ENCODE measurements at regions not wholly inside any gene's neighbourhood (a gene's known extent, or its start where the extent isn't known, plus 50 kb on each side); places are given as distances from the start of the nearest gene placed in this dataset.
"Not testable (repeated sequence)": the region's sequence is repeated elsewhere in the genome, so short reads cannot be mapped to it uniquely, and the experiment has no call there.

DNA sequence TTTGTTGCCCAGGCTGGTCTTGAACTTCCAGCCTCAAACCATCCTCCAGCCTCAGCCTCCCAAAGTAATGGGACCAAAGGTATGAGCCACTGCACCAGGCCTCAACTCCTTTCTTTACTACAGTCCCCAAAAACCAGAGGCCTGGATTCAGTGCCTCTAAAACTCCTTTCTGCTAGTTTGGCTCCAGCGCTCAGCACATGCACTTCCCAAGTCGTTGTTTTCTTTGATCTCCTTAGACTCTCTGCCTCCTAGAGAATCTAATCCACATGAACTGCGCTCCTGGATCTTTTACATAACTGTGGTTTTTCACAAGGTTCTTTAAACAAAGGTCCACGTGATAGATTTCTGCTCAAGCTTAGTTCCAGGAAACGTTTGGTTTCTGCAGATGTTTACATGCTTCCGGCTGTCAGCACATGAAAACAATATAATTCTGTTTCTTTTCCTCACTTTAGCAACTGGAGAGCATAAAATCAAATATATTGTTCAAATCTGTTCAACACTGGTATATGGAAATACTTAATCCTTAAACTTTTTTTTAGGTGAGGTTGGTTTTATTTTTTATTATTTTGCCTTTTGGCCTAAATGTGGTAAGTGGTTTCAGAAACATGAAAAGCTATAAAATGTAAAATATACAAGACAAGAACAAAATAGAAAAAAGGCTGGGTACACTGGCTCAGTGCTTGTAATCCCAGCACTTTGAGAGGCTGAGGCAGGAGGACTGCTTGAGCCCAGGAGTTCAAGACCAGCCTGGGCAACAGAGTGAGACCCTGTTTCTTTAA lies 270.5 kb upstream of the MKLN1 start:
- peak in 1 of 5 donors; percentile 76 for DNase-seq

DNA sequence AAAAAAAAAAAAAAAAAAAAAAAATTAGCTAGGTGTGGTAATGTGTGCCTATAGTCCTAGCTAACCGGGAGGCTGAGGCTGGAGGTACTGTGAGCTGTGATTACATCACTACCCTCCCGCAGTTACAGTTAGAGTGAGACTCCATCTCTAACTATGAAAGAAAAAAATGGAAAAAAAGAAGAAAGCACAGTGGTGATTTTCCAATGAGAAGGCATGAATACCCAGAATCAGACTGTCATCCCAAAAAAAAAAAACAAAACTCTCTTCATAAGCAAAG lies 269.9 kb upstream of the MKLN1 start:
- peak in 2 of 5 donors; percentile 39 to 75 for DNase-seq

DNA sequence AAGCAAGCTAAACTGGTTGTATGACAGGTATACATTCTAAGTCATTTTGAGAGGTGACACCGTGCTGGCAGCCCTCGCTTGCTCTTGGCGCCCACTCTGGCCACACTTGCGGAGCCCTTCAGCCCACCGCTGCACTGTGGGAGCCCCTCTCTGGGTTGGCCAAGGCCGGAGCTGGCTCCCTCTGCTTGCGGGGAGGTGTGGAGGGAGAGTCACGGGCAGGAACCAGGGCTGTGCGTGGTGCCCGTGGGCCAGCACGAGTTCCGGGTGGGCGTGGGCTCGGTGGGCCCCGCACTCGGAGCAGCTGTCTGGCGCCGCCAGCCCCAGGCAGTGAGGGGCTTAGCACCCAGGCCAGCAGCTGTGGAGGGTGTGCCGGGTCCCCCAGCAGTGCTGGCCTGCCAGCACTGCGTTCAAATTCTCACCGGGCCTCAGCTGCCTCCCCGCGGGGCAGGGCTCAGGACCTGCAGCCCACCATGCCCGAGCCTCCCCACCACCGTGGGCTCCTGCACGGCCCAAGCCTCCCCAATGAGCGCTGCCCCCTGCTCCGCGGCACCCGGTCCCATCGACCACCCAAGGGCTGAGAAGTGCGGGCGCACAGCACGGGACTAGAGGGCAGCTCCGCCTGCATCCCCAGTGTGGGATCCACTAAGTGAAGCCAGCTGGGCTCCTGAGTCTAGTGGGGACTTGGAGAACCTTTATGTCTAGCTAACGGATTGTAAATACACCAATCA lies 269.0 kb upstream of the MKLN1 start:
- not testable (repeated sequence) for DNase-seq

DNA sequence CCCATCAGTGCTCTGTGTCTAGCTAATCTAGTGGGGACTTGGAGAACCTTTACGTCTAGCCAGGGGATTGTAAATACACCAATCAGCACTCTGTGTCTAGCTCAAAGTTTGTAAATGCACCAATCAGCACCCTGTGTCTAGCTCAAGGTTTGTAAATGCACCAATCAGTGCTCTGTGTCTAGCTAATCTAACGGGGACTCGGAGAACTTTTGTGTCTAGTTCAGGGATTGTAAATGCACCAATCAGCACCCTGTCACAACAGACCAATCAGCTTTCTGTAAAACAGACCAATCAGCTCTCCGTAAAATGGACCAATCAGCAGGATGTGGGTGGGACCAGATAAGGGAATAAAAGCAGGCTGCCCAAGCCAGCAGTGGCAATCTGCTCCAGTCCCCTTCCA lies 268.3 kb upstream of the MKLN1 start:
- DNase-seq, result not testable (repeated sequence)

DNA sequence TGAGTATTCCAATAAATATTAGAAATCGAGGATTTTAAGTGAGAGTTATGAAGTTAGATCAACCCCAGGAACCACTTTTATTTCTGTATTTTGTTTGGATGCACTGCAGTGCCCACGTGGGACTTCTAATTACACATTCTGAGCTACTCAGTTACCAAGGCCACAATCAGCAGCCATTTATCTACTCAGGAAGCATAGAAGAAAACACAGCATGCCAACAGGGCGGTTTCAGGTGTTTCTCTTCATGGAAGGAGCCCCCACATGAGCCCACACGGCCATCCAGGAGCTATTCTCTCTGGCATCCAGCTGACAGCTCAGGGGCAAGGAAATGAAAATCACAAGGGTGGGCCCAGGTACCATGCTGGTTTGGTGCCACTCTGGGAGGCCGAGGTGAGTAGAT lies 266.5 kb upstream of the MKLN1 start:
- peak in 1 of 5 donors; percentile 45 for DNase-seq

DNA sequence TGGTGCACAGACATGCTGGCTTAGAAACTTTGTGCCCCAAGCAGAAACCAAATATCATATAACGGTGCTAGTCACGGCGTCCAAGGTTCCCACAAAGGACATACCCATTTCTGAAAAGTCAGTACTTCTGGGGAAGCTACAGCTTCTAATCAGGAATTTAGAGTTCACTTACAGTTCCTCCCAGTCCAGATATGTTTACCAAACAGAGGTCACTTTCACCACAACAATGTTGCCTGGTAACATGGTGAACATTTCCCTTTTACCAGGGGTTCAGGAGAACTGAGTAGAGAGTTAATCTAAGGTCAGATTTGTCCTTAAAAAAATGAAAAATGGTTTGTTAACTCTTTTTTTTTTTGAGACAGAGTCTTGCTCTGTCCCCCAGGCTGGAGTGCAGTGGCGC lies 265.9 kb upstream of the MKLN1 start:
- no peak for DNase-seq

DNA sequence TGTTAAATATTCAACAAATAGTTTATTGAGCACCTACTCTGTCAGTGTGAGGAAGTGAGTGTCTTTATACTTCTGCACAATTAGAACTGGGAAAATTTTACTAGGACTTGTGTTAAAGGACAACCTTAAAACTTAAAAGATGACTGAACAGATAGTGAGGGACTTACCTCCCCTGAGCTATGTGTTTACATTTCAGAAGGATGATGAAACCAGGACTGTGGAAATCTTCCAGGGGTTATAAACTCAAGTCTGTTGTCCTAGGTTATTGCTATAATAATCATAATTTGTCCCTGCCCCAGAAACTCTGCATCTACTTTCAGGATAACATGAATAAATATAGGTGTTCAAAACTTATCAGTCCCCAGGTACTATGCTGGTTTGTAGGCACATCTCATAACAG lies 261.0 kb upstream of the MKLN1 start:
- no peak for DNase-seq

DNA sequence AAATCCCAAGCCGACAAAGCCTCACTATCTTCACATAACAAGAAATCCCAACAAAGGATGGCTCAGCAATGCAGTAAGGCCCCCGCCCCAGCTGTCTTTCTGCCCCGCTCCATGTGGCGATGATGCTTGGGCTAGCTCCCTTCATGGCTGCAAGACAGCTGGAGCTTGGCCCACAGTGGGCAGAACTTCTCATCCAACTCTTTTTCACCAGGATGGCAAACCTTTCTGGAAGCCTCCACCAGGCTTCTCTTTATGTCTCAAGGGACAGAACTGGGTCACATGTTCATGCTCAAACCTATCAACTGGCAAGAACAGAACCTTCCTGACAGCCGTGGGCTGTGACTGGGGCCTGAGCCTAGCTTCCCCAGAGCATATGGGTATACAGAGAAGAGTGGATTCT lies 260.5 kb upstream of the MKLN1 start:
- DNase-seq, result no peak

DNA sequence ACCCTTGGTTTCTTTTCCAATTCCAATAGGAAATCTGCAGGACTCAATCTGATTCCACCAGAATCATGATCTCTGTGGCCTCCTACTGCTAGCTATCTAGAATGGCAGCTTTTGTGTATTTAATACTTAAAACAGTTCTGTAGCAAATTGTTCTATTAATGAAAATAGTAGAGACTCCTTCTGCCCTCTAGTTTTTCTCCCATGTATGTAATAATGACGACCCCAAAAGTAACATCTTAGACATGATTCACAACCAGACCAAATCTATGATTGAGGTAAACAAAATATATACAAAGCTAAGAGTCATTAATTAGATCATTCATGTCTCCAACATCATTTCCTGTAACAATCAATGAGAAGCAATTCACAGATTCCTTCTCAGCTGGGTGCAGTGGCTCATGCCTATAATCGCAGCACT lies 259.1 kb upstream of the MKLN1 start:
- DNase-seq, result no peak

DNA sequence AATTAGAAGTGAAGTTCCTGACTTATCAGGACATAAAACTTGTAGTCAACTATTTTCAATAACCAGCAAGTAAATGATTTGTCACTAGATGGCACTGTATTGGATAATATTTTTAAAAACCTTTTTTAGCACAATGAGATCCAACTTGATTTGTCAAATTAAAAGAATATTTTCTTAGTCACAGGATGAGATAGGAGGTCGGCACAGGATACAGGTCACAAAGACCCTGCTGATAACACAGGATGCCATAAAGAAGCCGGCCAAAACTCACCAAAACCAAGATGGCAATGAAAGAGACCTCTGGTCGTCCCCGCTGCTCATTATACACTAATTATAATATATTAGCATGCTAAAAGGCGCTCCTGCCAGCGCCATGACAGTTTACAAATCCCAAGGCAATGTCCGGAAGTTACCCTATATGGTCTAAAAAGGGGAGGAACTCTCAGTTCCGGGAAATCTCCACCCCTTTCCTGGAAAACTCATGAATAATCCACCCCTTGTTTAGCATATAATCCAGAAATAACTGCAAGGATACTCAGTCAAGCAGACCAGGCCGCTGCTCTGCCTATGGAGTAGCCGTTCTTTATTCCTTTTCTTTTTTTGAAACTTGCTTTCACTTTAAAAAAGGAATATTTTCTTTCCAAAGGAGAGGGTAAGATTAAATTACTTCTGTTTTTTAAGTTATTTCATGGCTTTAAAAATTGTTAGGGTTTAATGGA lies 255.7 kb upstream of the MKLN1 start:
- peak in 1 of 5 donors; percentile 27 for DNase-seq

DNA sequence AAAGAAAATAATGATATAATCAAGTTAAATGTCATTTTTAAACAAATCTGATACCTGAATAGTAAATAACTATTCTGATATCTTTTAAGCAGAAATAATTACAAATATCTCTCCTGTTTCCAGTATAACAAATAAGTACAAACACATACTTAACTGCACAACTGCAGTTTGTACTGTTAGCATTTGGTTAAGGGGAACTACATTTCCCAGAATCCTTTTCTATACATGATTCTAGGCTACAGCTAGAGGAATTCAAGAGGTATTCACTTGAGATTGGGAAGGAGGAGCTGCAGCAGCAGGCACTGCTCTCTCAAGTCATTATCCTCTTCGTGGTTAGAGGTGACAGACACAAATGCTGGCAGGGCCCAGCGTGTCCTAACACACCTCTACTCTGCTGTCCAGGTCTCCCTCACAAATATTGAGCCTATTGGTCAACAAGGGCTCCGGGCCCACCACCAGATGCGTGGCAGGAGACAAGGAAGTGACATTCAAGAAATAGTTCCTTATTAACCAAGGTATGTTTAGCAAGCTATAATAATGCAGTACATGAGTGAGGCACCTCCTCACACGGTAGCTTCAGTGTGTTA lies 255.1 kb upstream of the MKLN1 start:
- DNase-seq, result peak in 1 of 5 donors; percentile 10

DNA sequence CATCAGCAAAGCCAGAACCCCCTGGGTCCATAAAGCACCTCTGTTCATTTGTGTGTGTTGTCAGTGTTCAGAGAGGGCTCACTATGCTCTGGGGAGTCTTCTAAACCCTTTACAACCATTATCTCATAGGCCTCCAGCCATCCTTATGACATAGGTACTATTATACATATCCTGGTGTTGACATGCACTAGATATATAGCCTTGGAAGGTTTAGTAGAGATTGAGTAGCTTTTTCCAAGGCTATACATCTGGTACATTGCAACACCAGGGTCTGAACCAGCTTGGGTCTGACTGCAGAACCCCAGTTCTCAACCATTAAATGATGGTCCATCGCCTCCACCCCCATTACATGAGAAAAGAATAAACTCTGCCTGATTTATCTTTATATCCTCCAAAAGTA lies 253.6 kb upstream of the MKLN1 start:
- no peak for DNase-seq

DNA sequence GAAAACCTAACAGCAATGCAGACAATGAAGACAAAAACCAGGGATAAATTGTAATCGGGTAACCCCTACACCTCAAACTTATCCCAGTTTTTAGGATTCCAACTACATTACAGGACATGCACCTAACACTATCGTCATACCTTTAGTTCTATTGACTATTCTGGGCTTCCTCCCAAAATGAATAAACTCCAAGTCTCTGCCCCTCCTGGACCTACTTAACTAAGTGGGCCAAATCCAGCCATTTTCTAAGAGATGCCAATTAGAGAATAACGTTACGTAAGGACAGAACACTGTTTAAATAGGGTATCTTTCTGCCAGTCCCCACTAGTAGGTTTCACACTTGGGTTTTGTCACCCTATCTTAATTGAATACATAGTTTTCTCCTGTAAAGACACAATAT lies 253.1 kb upstream of the MKLN1 start:
- DNase-seq, result no peak

DNA sequence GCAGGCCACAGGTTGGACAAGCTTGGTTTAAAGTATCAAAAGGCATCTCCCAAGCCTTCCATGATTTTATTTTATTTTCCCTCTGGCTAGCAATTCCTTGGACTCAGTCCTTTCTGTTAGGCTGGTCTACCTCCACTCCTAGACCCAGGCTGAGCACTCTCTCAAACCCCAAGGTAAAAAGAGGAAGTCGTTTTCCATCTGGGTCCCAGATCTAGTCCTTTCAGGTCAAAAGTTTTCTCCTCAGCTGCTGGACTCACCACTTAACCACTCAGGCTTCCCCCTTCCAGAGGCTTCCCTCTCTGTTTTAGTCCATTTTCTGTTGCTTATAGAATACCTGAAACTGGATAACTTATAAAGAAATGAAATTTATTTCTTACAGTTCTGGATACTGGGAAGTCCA lies 252.3 kb upstream of the MKLN1 start:
- no peak for DNase-seq

DNA sequence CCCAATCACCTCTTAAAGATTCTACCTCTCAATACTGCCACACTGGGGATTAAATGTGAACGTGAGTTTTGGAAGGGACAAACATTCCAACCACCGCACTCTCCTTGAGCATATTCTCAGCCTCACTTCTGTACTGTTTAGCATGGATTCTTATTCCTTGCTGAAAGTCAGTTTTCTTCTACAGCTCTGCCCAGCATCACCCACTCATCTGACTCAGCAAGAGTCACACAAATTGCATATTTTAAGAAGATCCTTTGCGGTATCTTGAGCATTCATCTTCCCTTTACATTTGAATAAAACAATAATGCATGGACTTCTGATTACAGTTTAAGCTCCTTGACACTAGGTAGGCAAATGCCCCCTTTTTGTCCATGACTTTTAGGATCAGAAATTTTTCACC lies 251.6 kb upstream of the MKLN1 start:
- DNase-seq, result no peak

DNA sequence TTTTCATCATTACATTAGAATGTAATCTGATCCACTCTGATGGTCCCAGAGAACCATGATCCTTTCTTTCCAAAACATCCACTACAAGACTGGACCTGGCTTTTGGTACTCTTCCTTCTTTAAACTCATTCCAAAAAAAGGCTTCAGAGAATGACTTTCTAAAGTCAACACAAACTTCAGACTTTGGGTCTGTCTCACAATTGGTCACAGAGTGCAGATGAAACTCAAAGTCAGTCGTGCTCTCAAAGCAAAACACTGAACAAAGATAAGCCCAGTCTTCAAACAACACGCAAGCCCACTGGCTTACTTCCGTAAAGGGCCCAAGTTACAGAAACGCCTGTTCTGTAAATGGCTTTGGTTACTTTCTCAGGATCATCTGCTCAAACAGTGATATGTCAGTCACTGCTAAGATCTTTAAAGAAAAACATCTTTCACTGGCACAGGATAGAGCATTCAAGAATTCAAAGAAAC lies 250.9 kb upstream of the MKLN1 start:
- DNase-seq, result no peak

DNA sequence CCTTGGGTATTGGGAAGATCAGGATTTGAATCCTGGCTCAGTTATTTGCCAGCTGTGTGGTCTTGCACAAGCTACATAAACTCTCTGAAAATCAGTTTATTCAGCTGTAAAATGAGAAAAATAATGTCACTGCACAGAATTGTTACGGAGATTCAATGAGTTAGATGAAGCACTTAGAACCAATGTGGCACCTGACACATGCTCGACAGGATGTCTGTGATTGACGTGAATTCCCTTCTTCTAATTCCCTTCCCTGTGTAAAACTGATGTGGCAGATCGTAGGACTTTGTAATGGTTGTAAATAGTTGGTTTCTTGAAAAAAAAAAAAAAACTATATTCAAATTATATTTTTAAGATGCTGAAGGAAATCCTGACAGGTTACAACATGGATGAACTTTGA lies 249.9 kb upstream of the MKLN1 start:
- no peak for DNase-seq

DNA sequence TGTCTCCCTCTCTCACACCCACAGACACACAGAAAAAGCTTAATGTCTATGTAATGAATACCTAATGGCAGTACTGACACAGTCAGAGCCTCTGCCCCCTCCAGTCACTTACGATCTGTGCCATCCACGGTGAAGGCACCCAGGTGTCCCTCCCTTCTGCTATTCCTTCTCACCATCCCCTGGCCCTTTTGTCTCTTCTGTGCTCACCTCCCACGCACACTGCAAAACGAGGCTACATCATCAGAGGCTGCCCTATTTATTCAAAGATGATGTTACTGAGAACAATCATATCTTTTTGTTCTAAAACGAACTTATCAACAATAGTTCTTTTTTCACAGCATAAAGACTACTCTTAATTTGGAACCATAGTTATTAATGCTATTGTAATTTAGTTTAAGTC lies 246.9 kb upstream of the MKLN1 start:
- no peak for DNase-seq

DNA sequence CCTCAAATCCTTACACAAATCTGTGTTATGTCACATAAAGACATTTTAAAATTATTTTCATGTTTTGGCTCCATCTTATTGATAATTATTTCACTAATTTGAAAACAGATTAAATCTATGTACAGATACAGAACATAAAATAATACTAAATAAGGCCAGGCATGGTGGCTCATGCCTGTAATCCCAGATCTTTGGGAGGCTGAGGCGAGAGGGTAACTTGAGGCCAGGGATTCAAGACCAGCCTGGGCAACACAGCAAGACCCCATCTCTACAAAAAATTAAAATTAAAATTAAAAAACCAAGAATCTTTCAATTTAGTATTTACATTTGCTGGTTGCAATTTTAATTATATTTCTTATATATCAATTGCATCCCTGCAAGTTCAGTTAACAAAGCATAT lies 246.4 kb upstream of the MKLN1 start:
- no peak for DNase-seq

DNA sequence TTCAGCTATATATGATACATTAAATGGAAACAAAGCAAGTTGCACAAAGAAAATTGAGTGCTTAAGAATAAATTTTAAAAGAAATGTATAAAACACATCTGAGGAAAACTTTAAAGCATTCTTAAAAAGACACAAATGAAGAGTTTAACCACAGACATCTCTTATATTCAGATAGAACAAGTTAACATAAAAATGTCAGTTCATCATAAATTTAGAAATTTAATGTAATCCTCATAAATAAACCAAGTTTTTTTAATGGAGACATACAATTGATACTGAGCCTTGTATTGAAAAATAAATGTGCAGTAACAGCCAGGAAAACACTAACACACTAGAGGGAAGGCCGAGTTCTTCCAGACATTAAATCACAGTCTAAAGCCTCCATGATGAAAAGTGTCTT lies 243.9 kb upstream of the MKLN1 start:
- DNase-seq, result no peak

DNA sequence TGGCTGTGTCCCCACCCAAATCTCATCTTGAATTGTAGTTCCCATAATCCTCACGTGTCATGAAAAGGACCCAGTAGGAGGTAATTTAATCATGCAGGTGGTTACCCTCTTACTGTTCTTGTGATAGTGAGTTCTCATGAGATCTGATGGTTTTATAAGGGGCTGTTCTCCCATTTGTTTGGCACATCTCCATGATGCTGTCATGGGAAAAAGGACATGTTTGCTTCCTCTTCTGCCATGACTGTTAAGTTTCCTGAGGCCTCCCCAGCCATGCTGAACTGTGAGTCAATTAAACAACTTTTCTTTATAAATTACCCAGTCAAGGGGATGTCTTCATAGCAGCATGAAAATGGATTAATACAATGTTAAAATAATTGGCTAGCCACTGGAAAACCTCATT lies 243.3 kb upstream of the MKLN1 start:
- not testable (repeated sequence) for DNase-seq

DNA sequence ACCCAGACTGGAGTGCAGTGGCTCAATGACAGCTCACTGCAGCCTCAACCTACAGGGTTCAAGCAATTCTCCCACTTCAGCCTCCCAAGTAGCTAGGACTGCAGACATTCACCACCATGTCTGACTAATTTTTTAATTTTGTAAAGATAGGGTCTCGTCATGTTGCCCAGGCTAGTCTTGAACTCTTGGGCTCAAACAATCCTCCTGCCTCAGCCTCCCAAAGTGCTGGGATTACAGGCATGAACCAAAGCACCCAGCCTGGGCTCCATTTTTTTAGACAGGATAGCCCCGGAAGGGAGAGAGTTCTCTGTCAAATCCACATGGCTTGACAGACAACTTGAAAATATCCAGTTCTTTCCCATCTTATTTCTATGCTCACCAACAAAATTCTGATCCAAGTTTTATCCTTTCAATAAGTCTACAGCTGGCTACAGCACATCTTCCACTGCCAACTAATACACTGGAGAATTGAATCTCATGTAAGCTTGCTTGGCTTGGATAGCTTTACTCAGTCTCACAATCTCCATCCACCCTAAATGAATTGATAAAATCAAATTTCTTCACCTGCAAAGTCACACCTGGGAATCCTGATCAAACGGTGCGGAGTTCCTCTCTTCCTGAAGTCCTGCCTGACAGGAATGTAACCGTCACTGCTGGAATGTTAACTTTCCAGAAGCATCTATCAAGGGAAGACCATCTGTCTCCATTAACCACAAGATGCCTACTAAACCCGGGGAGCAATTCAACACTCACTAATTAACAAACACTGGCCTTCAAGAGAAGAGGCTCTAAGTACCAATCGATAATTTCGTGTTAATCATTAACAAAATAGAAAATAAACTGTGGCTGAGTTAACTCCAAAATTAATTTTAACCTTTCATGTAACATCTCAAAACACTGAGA lies 239.7 kb upstream of the MKLN1 start:
- no peak for DNase-seq

All from T-helper 1 cell (primary cell).